ENCODE measurements at regions not wholly inside any gene's neighbourhood (a gene's known extent, or its start where the extent isn't known, plus 50 kb on each side); places are given as distances from the start of the nearest gene placed in this dataset.

DNA sequence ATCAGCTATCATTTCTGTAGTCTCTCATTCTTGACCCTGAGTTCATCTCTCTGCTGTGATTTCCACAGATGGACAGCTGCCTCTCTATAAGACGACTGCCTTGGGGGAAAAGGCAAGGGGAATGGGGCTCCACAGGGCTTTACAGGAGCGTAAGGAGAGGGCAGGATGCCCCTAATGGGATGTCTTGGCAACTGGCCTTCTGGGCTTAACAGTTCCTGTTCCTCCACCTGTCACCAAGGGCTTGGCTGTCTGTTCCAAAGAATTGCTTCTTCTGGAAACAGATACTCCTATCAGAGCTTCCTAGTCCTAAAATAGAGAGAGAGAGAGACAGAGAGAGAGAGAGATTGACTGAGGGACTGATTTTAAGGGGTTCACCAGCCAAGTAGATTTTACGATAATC is 181.9 kb downstream of the TMEM200A start:
- TF ChIP-seq POLR2A (IDR thresholded peaks at IDR 0.05): no peak
- TF ChIP-seq, protein P1, sequence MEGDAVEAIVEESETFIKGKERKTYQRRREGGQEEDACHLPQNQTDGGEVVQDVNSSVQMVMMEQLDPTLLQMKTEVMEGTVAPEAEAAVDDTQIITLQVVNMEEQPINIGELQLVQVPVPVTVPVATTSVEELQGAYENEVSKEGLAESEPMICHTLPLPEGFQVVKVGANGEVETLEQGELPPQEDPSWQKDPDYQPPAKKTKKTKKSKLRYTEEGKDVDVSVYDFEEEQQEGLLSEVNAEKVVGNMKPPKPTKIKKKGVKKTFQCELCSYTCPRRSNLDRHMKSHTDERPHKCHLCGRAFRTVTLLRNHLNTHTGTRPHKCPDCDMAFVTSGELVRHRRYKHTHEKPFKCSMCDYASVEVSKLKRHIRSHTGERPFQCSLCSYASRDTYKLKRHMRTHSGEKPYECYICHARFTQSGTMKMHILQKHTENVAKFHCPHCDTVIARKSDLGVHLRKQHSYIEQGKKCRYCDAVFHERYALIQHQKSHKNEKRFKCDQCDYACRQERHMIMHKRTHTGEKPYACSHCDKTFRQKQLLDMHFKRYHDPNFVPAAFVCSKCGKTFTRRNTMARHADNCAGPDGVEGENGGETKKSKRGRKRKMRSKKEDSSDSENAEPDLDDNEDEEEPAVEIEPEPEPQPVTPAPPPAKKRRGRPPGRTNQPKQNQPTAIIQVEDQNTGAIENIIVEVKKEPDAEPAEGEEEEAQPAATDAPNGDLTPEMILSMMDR (IDR thresholded peaks at IDR 0.05): no peak
